Right lobe of liver (tissue), 4 donors: ENCODE measurements at regions not wholly inside any gene's neighbourhood (a gene's known extent, or its start where the extent isn't known, plus 50 kb on each side); places are given as distances from the start of the nearest gene placed in this dataset.

Experiments used
- POLR2A ChIP-seq: fragments of 450-650 bp; IDR thresholded peaks from one replicate; pipeline ENCODE4 v1.6.1; 2017; ENCODE audit warnings: antibody characterized with exemption, mild to moderate bottlenecking
- TF ChIP-seq, protein P1 (sequence below), 4 donors: fragments of 200-600 bp in 3 of 4; fragments of 450-650 bp in 1 of 4; IDR thresholded peaks; one replicate each; pipeline versions ENCODE4 v1.5.1 to v1.8.0; 2016 to 2022; ENCODE audit warnings: antibody characterized with exemption in 4 of 4, mild to moderate bottlenecking in 2 of 4
- donor health status: DM: no; HTN: no; CAD: no.
- donor health status: DM: no; HTN: no; CAD: no.
- donor health status: DM: no; HTN: yes; CAD: no.

DNA sequence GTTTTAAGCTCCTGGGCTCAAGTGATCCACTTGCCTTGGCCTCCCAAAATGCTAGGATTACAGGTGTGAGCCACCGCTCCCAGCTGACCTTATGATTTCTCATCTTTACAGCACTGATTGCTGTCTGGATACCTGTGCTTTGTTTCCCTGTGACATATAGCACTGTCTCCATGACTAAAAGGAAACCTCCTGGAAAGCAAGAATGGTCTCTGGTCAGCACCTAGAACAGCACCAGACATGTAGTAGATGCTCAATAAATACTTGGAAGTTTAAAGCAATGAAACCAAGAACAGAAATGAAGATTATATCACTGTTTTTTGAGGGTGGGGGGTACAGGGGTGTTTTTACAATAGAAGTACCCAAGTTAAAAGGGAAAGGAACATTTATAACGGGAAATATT lies 156.8 kb upstream of the ADAMTS9 start:
- TF ChIP-seq, protein P1, sequence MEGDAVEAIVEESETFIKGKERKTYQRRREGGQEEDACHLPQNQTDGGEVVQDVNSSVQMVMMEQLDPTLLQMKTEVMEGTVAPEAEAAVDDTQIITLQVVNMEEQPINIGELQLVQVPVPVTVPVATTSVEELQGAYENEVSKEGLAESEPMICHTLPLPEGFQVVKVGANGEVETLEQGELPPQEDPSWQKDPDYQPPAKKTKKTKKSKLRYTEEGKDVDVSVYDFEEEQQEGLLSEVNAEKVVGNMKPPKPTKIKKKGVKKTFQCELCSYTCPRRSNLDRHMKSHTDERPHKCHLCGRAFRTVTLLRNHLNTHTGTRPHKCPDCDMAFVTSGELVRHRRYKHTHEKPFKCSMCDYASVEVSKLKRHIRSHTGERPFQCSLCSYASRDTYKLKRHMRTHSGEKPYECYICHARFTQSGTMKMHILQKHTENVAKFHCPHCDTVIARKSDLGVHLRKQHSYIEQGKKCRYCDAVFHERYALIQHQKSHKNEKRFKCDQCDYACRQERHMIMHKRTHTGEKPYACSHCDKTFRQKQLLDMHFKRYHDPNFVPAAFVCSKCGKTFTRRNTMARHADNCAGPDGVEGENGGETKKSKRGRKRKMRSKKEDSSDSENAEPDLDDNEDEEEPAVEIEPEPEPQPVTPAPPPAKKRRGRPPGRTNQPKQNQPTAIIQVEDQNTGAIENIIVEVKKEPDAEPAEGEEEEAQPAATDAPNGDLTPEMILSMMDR (IDR thresholded peaks at IDR 0.05), result no peak
- no peak for TF ChIP-seq POLR2A
